Gastroesophageal sphincter (tissue), 3 donors: ENCODE measurements at regions not wholly inside any gene's neighbourhood (a gene's known extent, or its start where the extent isn't known, plus 50 kb on each side); places are given as distances from the start of the nearest gene placed in this dataset.

Source experiments
- CTCF ChIP-seq, 4 experiments: fragments of 200-600 bp in 2 of 4; fragments of 450-650 bp in 2 of 4; sonication (generic) in 1 of 4; IDR thresholded peaks; one replicate each; pipeline ENCODE4 v1.5.1; 2017 to 2019; ENCODE audit warnings: antibody characterized with exemption in 4 of 4, mild to moderate bottlenecking in 2 of 4, moderate library complexity in 2 of 4
- POLR2A ChIP-seq, 2 donors: fragments of 450-650 bp; IDR thresholded peaks; one replicate each; pipeline ENCODE4 v1.6.1; 2017; ENCODE audit warnings: antibody characterized with exemption in 2 of 2, mild to moderate bottlenecking in 2 of 2, moderate library complexity in 1 of 2
- POLR2AphosphoS5 ChIP-seq: sonication (generic); formaldehyde crosslinking; IDR thresholded peaks from one replicate; pipeline ENCODE4 v1.6.1; 2017; ENCODE audit warnings: antibody characterized with exemption

DNA sequence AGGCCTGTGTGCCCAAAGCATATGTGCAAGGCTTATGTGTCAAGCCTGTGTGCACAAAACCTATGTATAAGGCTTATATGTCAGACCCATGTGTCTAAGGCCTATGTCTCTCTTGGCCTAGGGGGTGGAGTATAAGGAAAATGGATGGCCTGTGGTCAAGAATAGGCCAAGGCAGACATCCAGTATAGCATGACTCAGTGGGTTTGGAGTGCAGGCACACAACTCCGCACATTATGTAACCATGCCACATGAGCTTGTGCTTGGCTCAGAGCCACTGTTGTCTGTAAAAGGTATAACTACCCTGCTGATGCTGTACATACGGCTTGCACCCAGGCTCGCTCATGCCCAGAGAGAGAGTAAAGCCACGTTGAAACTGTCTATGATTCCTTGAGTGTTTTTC is 626.4 kb upstream of the NUDT12 start:
- TF ChIP-seq POLR2AphosphoS5, result no peak
- TF ChIP-seq CTCF (IDR thresholded peaks at IDR 0.05), result no peak
- no peak for TF ChIP-seq POLR2A (IDR thresholded peaks at IDR 0.05)
